GM19324 (cell line): ENCODE measurements at regions not wholly inside any gene's neighbourhood (a gene's known extent, or its start where the extent isn't known, plus 50 kb on each side); places are given as distances from the start of the nearest gene placed in this dataset.
"Not testable (repeated sequence)": the region's sequence is repeated elsewhere in the genome, so short reads cannot be mapped to it uniquely, and the experiment has no call there.

Experiments used
- ATAC-seq: cut with Tn5 transposase; IDR thresholded peaks from one replicate; pipeline ENCODE4 v1.9.1; 2021; ENCODE audit warnings: mild to moderate bottlenecking, moderate library complexity; ENCODE audit not compliant: unreplicated experiment, low FRiP score

- ATAC-seq, result no peak
Observed at GRCh38 chr9:73923796-73924195, 573.3 kb upstream of the RORB start.

GRCh38 chr9:73951147-73951546 is 546.0 kb upstream of the RORB start:
- ATAC-seq, result no peak

GRCh38 chr9:73962792-73963191 is 534.3 kb upstream of the RORB start:
- no peak for ATAC-seq

- no peak for ATAC-seq
Observed at GRCh38 chr9:73969936-73970335, 527.2 kb upstream of the RORB start.

GRCh38 chr9:73976424-73976823 is 520.7 kb upstream of the RORB start:
- not testable (repeated sequence) for ATAC-seq

GRCh38 chr9:73979894-73980264 is 517.3 kb upstream of the RORB start:
- no peak for ATAC-seq

- ATAC-seq, result no peak
Observed at GRCh38 chr9:73980754-73981153, 516.4 kb upstream of the RORB start.

GRCh38 chr9:73981405-73981804 is 515.7 kb upstream of the RORB start:
- ATAC-seq, result no peak

GRCh38 chr9:73995836-73996235 is 501.3 kb upstream of the RORB start:
- no peak for ATAC-seq

- ATAC-seq, result no peak
Observed at GRCh38 chr9:73996844-73997243, 500.3 kb upstream of the RORB start.

- ATAC-seq, result no peak
Observed at GRCh38 chr9:74001382-74001781, 495.8 kb upstream of the RORB start.

- no peak for ATAC-seq
Observed at GRCh38 chr9:74006935-74007334, 490.2 kb upstream of the RORB start.

- ATAC-seq, result no peak
Observed at GRCh38 chr9:74007833-74008232, 489.3 kb upstream of the RORB start.

GRCh38 chr9:74016004-74016403 is 481.1 kb upstream of the RORB start:
- ATAC-seq, result no peak

- no peak for ATAC-seq
Observed at GRCh38 chr9:74025402-74025925, 471.7 kb upstream of the RORB start.

- no peak for ATAC-seq
Observed at GRCh38 chr9:74032421-74032820, 464.7 kb upstream of the RORB start.

- ATAC-seq, result no peak
Observed at GRCh38 chr9:74035786-74036185, 461.3 kb upstream of the RORB start.

GRCh38 chr9:74036549-74037231 is 460.4 kb upstream of the RORB start:
- peak; percentile 75 for ATAC-seq

- ATAC-seq, result no peak
Observed at GRCh38 chr9:74037274-74037673, 459.9 kb upstream of the RORB start.

- ATAC-seq, result no peak
Observed at GRCh38 chr9:74041588-74041987, 455.5 kb upstream of the RORB start.

GRCh38 chr9:74044844-74045243 is 452.3 kb upstream of the RORB start:
- ATAC-seq, result no peak

GRCh38 chr9:74056023-74056422 is 441.1 kb upstream of the RORB start:
- ATAC-seq, result no peak

- not testable (repeated sequence) for ATAC-seq
Observed at GRCh38 chr9:74057051-74057450, 440.1 kb upstream of the RORB start.
